CD4-positive, alpha-beta T cell treated with Interleukin-4 for 4 hours (primary cell): ENCODE measurements at regions not wholly inside any gene's neighbourhood (a gene's known extent, or its start where the extent isn't known, plus 50 kb on each side); places are given as distances from the start of the nearest gene placed in this dataset.
"Not testable (repeated sequence)": the region's sequence is repeated elsewhere in the genome, so short reads cannot be mapped to it uniquely, and the experiment has no call there.

Experiments
- DNase-seq: peaks from one replicate; pipeline ENCODE4 v3.0.0-alpha.2; 2020

DNA sequence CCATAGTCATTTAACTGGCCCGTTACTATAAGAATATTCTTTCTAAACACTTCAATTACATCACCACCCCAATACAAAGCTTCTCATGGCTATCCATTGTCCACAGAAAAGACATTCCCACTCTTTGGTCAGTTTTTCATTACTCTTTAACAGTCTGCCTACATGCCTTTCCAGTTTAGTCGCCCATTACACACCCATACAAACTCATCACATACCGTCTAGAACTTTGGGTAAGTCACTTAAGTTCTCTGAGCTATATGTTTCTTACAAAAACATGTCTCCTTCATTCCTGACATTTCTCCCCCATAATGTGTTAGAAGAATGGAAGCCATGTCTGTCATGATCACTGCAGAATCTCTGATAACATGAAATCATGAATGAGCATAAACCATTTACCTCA is 108.2 kb upstream of the STK17B start:
- DNase-seq, result no peak

- DNase-seq, result no peak
Measured at GRCh38 chr2:196284144-196284844, 112.9 kb upstream of the STK17B start.

DNA sequence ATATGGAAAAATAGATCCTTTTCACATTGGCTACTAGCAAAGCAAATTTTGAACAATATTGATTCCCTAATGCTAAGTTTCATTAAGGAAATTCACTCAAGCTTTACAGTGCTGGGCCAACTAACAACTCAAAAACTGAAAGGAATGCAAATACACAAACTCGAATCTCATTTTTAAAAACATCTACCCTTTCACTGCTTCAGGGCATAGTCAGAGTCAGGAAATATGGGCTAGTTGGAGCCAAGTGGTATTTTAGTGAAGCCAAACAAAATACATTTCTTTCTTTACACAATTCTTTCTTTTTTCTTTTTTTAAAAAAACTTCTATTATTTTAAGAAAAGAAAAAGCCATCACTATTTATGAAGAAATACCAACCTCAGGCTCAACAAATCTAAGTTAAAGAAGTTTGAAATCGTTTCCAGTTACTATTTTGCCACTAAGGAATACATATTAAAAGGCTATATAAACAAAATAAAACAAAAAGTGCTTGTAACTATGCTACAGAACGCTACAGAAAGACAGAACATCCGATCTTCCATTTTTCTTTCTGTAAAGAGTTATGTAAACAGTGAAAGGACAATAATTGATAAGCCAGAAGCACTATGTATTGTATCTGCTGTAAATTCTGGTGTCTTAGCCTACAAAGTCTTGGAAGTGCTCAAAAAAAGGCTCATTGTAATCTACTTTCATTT is 113.6 kb upstream of the STK17B start:
- no peak for DNase-seq

DNA sequence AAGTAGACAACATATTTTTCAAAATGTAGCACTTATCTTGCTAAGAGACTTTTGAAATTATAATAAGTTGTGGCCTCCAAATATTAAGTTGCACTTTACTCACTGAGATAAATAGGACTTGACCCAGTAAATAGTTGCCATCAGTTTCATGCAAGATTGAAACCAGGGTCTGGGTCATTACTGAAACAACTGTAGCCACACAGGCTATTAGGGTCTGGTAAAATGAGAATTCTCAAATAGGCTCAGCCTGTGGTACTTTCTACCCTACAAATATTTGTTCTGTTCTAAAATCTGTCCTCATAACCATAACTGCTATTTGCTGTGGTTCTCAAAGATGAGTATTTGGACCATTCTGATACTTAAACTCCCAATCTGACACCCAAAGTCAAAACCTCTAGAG is 115.4 kb upstream of the STK17B start:
- no peak for DNase-seq

DNA sequence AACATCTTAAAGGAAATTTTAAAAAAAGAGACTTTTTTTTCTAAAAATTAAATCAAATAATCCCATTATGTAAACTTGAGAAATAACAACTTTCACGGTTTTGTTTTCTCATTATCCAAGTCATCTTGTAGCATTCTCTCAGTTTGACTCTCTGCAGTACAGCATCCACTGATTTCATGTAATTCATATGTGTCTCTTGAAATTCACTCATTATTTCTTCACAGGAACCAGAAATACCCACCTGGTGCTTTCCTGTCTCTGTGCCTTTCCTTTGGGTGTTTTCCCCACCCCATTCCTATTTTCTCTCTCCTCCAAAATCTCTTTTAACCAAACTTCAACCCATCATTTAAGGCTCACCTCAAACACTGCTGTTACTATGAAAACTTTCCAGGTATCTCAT is 116.1 kb upstream of the STK17B start:
- DNase-seq, result no peak

GRCh38 chr2:196288006-196288538 is 116.7 kb upstream of the STK17B start:
- no peak for DNase-seq

GRCh38 chr2:196289000-196289399 is 117.6 kb upstream of the STK17B start:
- no peak for DNase-seq

GRCh38 chr2:196290136-196290535 is 118.8 kb upstream of the STK17B start:
- no peak for DNase-seq

DNA sequence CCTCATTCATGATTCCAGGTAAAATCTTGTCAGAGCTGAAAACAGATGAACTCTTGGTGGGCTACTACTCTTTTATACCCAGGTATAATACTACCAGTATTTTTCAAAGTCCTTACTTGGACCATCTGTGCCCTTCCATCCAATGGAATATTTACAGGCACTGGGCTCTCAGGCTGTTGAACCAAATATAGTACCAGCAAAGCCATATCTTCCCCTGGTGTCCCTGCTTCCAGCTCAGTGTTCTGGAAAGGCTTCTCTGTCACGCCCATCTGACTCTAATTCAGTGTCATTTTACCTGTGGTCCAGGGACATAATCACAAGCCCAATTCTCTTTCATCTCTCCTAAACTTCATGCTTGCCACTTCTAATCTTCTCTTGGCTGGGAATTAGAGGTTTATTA is 119.2 kb upstream of the STK17B start:
- no peak for DNase-seq

DNA sequence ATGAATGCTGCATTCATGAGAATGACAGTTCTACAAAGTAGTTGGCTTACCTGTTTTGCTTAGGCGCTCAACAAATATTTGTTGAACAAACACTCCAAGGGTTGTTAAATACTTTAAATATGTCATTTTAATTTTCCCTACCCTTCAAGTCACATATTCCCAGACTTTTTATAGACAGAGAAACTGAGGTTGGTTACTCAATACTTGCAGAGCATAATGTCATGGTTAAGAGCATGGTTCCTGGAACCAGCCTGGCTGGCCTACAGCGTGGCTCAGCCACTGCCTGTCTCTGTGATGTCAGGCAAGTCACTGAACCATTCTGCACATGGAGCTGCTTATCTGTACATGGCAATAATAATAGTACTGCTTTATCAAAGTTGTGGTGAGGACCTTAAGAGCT is 120.0 kb upstream of the STK17B start:
- DNase-seq, result no peak

DNA sequence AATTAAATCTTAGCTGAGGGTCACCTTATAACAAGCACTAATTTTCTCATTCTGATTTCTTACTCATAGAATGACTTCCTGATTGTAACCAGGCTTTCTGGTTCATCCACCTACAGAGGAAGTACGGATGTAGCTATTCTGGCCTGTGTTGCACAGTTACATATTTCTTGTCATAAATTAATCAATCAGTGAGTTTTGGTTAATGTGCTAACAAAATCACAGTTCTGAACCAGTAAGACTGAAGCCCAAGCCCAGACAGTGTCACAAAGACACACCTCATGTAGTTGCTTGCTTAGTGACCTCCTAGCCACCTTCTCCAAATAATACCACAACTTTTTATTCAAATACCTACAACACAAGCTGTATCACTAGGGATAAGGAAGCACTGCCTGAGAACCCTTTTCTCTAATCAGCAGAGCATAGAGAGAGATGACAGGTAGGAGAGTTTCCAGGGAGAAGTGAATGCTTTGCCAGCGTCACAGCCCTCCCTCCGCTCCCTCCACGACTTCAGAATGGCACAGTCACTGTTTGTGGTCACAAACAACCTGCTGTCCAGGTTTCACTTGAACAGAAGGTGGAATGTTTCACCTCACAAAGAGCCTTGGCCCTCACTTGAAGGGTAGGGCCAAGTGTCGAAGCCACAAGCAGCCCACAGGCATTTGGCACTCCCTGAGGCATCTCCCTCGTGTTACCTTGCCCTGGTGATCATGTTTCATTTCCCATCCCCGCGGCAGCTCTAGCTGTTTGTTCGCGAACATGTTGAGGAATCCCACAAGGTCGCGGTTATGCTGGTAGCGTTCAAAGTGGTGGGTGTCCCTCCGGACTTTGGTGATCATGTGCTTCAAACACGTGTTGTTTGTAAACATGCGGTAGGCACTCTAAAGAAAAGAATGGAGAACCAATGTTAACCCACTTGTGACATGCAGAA is 120.8 kb upstream of the STK17B start:
- no peak for DNase-seq

DNA sequence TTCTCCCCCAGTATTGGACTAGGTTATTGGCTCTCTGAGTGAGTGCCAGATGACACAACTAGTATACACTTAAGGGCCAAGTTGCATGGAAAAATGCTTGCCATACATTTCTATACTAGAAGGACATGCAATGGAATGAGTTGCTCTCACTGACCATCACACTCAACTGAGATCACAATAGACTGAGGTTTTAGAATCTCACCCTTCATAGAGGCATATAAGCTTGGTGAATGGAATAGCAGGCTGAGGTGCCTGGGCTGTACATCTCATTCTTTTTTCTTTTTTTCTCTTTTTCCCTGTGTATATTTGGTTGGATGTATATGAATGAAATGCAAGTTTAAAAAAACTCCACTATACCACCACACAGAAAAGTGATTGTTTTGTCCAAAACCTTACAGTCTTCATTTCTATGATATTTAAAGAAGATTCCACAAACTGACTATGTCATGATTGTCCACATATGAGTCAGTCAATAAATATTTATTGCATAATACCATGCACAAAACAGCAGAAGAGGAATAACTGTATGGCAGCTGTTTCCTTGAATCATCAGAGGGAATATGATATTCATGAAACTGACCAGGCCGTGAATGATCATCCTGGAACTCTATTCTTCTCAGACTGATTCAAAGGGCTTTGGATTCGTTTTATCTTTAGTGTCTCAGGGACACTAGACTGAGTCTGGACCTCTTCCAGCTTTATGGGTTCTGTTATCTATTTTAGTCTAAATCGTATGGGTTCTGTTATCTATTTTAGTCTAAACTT is 122.6 kb upstream of the STK17B start:
- no peak for DNase-seq

DNA sequence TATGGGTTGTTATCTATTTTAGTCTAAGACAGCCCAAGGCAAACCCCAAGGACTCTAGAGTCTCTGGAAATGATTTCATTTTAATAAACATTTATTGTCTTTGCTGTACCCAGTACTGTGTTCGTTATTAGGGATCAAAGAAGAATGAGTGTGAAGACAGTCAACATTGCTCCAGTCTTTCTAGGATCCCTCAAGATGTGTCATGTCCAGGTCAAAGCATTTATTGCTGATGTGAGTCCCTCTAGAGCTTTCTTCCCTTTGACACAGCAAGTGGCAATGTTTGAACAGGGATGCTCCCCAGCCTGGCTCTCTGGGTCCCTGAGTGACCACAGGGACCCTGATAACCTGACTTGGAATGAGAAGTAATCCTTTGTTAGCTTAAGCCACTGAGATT is 123.1 kb upstream of the STK17B start:
- DNase-seq, result no peak

DNA sequence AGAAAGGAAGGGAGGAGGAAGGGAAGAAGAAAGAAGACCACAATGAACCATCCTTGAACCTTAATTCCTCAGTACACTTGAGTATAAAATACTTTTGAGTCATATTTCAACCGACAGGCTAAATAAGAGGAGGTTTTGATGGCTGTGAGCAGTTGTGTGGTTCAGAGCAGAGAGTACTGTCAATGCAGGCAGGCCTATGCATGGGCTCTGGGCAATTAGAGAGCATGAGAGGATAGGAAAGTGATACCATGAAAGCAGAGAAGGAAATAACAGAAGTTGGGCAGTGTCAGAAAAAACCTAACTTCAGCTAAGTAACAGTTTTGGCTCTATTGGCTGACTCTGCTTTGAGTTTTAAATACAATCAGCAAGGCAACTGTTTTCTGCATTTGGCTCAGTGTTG is 123.6 kb upstream of the STK17B start:
- DNase-seq, result no peak

GRCh38 chr2:196298106-196298723 is 126.8 kb upstream of the STK17B start:
- not testable (repeated sequence) for DNase-seq

DNA sequence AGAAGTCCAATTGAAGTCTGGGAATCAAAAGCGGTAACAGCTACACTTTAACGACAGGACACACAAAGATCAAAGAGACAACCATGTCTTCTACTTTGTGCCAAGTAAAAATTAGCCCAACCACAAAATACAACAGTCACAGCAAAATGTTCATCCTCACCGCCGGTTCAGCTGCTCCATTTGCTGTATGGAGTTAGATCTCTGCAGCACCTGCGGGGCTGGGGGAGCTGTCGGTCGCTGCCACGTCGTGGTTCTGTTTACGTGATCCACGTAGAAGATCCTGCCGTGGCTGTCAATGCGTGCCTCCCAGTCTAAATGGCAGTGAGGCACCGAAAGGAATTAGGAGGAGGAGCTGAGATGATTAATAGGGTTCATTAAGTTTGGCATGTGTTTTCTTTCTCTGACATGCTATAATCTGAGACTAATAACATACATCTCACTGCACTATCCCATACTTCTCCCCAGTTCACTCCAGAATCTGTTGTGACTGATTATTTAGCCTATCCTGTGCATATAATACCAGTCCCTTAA is 136.5 kb upstream of the STK17B start:
- DNase-seq, result no peak

GRCh38 chr2:196309691-196310090 is 138.3 kb upstream of the STK17B start:
- no peak for DNase-seq

DNA sequence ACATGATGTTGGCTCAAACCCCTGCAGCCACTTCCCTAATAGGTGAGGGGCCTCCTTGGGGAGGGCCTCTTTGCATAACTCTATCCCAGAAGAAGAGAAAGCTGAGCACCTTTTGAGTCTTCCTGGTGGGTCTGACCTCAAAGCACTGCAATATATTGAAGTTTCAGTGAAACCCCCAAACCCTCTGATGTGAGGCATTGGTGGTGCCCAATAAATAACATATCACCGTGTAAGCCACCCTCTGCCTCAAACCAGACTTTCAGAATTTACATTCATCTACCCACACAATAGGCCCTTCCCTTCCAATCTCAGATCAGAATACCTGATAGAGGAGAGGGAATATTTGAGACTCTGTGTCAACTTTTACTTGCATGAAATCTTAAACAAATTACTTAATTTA is 142.8 kb upstream of the STK17B start:
- no peak for DNase-seq

GRCh38 chr2:196314780-196315179 is 143.4 kb upstream of the STK17B start:
- no peak for DNase-seq

DNA sequence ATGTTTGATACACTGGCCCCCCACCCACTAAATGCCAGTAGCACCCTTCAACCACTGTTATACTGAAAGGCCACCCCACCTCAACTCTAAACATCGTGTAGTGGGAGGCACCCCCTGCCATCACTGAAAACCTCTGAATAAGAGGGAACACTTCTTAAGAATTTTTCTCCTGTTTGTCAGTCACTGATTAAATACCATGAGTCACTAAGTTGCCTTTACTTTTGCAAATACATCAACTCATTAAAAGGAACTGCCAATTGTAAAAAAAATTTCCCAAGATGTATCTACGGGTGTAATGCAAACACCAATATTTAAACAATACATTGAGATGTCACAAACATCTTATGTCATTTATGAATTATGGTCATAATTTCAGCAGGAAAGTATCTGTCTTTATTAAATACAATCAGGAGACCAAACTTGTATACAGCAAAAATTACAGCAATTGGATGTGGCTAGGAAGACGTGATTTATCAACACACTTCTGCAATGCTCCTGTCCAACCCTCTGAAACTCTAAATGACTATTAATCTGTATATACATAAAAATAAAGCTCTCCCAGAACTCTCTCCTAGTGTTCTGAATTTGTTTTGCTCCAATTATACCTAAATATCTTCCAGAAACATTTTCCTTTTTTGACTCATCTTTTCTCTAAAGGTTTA is 144.1 kb upstream of the STK17B start:
- DNase-seq, result no peak

- DNase-seq, result no peak
Measured at GRCh38 chr2:196316050-196316430, 144.7 kb upstream of the STK17B start.
